IMR-90 (cell line): ENCODE measurements at regions not wholly inside any gene's neighbourhood (a gene's known extent, or its start where the extent isn't known, plus 50 kb on each side); places are given as distances from the start of the nearest gene placed in this dataset.

ENCODE experiments used
- CHD1 ChIP-seq: IDR thresholded peaks from 2 replicates; pipeline ENCODE4 v1.6.1; 2012; ENCODE audit warnings: low read depth, low read length, improper control_type of control experiment
- POLR2A ChIP-seq: IDR thresholded peaks from 2 replicates; pipeline ENCODE4 v1.6.1; 2012; ENCODE audit warnings: mild to moderate bottlenecking, low read depth, low read length
- TF ChIP-seq, protein P1 (sequence below): conservative IDR thresholded peaks from 2 replicates; pipeline ENCODE4 v1.5.1; 2012; ENCODE audit warnings: mild to moderate bottlenecking, low read depth, low read length, improper control_type of control experiment

DNA sequence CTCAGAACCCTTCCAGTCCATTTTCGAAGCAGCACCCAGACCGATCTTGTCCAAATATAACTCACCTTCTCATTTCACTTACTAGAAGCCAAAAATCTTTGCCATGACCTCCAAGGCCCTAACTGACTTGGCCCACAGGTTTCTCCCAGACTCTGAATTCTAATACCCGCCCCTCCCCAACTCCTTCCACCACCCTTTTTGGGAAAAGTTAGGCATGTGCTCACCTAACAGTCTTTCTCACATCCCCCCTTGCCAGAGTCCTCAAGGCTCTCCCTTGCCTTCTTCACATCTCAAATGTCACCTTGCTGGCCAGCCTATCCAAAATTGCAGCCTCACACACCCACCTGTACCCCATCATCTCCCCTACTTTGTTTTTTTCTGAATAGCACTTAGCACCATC is 369.3 kb downstream of the NXPE2 start:
- TF ChIP-seq, protein P1, sequence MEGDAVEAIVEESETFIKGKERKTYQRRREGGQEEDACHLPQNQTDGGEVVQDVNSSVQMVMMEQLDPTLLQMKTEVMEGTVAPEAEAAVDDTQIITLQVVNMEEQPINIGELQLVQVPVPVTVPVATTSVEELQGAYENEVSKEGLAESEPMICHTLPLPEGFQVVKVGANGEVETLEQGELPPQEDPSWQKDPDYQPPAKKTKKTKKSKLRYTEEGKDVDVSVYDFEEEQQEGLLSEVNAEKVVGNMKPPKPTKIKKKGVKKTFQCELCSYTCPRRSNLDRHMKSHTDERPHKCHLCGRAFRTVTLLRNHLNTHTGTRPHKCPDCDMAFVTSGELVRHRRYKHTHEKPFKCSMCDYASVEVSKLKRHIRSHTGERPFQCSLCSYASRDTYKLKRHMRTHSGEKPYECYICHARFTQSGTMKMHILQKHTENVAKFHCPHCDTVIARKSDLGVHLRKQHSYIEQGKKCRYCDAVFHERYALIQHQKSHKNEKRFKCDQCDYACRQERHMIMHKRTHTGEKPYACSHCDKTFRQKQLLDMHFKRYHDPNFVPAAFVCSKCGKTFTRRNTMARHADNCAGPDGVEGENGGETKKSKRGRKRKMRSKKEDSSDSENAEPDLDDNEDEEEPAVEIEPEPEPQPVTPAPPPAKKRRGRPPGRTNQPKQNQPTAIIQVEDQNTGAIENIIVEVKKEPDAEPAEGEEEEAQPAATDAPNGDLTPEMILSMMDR: no peak
- TF ChIP-seq CHD1 (no peak), POLR2A (no peak)
